Liver (tissue), 8 donors: ENCODE measurements at regions not wholly inside any gene's neighbourhood (a gene's known extent, or its start where the extent isn't known, plus 50 kb on each side); places are given as distances from the start of the nearest gene placed in this dataset.

Experiments used
- DNase-seq: peaks from one replicate; pipeline ENCODE4 v3.0.0-alpha.2; 2017; ENCODE audit warnings: low spot score
- H3K27ac ChIP-seq, 2 donors: one replicate each; pipeline ENCODE4 v1.7.0; 2013; ENCODE audit warnings: inconsistent platforms in 2 of 2, low read length in 2 of 2, control low read depth in 1 of 2, low read depth in 1 of 2, mild to moderate bottlenecking in 1 of 2
- H3K27me3 ChIP-seq, 4 donors: one replicate each; pipeline versions ENCODE4 v1.6.1 to v1.7.0; 2013; ENCODE audit warnings: low read length in 3 of 4, inconsistent platforms in 1 of 4, mild to moderate bottlenecking in 1 of 4, moderate library complexity in 1 of 4; ENCODE audit not compliant: control insufficient read depth in 4 of 4, insufficient read depth in 4 of 4
- H3K36me3 ChIP-seq, 4 donors: one replicate each; pipeline versions ENCODE4 v1.6.1 to v1.7.0; 2013; ENCODE audit warnings: low read length in 3 of 4, mild to moderate bottlenecking in 3 of 4, low read depth in 1 of 4, moderate library complexity in 1 of 4; ENCODE audit not compliant: control insufficient read depth in 4 of 4, insufficient read depth in 3 of 4
- H3K4me1 ChIP-seq, 4 donors: one replicate each; pipeline versions ENCODE4 v1.6.1 to v1.7.0; 2013; ENCODE audit warnings: low read length in 3 of 4, mild to moderate bottlenecking in 3 of 4, moderate library complexity in 1 of 4; ENCODE audit not compliant: control insufficient read depth in 4 of 4, insufficient read depth in 4 of 4
- H3K4me3 ChIP-seq, 3 donors: one replicate each; pipeline versions ENCODE4 v1.6.1 to v1.7.0; 2013; ENCODE audit warnings: low read length in 3 of 3, control low read depth in 1 of 3, low read depth in 1 of 3, mild to moderate bottlenecking in 1 of 3
- H3K9ac ChIP-seq, 2 donors: one replicate each; pipeline ENCODE4 v1.7.0; 2013; ENCODE audit warnings: low read length in 2 of 2, mild to moderate bottlenecking in 2 of 2, moderate library complexity in 2 of 2, control low read depth in 1 of 2, low read depth in 1 of 2
- H3K9me3 ChIP-seq, 4 donors: one replicate each; pipeline versions ENCODE4 v1.6.1 to v1.7.0; 2013; ENCODE audit warnings: low read length in 3 of 4; ENCODE audit not compliant: control insufficient read depth in 4 of 4
- ATF3 ChIP-seq: IDR thresholded peaks from 2 replicates; pipeline ENCODE4 v1.6.1; 2016; ENCODE audit warnings: antibody characterized with exemption
- CTCF ChIP-seq: fragments of 150-350 bp; IDR thresholded peaks from 2 replicates; pipeline ENCODE4 v1.5.1; 2017; ENCODE audit warnings: improper control_type of control experiment, low read depth, low read length; ENCODE audit not compliant: missing input control
- EGR1 ChIP-seq, 2 donors: IDR thresholded peaks; 2 replicates each; pipeline ENCODE4 v1.6.1; 2016 to 2018; ENCODE audit warnings: antibody characterized with exemption in 2 of 2, low read depth in 2 of 2
- FOXA1 ChIP-seq: IDR thresholded peaks from 2 replicates; pipeline ENCODE4 v1.6.1; 2016; ENCODE audit warnings: antibody characterized with exemption
- GABPA ChIP-seq, 2 donors: IDR thresholded peaks in 1 of 2; conservative IDR thresholded peaks in 1 of 2; 2 replicates each; pipeline ENCODE4 v1.6.1; 2016; ENCODE audit warnings: antibody characterized with exemption in 2 of 2, mild to moderate bottlenecking in 1 of 2, moderate library complexity in 1 of 2
- HNF4A ChIP-seq, 2 donors: conservative IDR thresholded peaks; 2 replicates each; pipeline ENCODE4 v1.6.1; 2016; ENCODE audit warnings: antibody characterized with exemption in 2 of 2, mild to moderate bottlenecking in 2 of 2
- HNF4G ChIP-seq: IDR thresholded peaks from 2 replicates; pipeline ENCODE4 v1.6.1; 2016; ENCODE audit warnings: antibody characterized with exemption
- JUND ChIP-seq, 2 donors: IDR thresholded peaks; 2 replicates each; pipeline ENCODE4 v1.6.1; 2016; ENCODE audit warnings: antibody characterized with exemption in 2 of 2
- MAX ChIP-seq: IDR thresholded peaks from 2 replicates; pipeline ENCODE4 v1.6.1; 2016; ENCODE audit warnings: antibody characterized with exemption
- NR2F2 ChIP-seq: IDR thresholded peaks from 2 replicates; pipeline ENCODE4 v1.6.1; 2016; ENCODE audit warnings: antibody characterized with exemption
- RAD21 ChIP-seq, 2 donors: IDR thresholded peaks; 2 replicates each; pipeline ENCODE4 v1.6.1; 2016; ENCODE audit warnings: antibody characterized with exemption in 2 of 2, mild to moderate bottlenecking in 2 of 2
- REST ChIP-seq: IDR thresholded peaks from 2 replicates; pipeline ENCODE4 v1.6.1; 2016; ENCODE audit warnings: antibody characterized with exemption, mild to moderate bottlenecking
- RXRA ChIP-seq, 2 donors: IDR thresholded peaks; 2 replicates each; pipeline ENCODE4 v1.6.1; 2017 to 2018; ENCODE audit warnings: antibody characterized with exemption in 2 of 2, mild to moderate bottlenecking in 1 of 2
- SP1 ChIP-seq: IDR thresholded peaks from 2 replicates; pipeline ENCODE4 v1.6.1; 2018; ENCODE audit warnings: antibody characterized with exemption, mild to moderate bottlenecking
- TAF1 ChIP-seq: conservative IDR thresholded peaks from 2 replicates; pipeline ENCODE4 v1.6.1; 2016; ENCODE audit warnings: antibody characterized with exemption, mild to moderate bottlenecking
- YY1 ChIP-seq: IDR thresholded peaks from 2 replicates; pipeline ENCODE4 v1.6.1; 2016; ENCODE audit warnings: antibody characterized with exemption, mild to moderate bottlenecking
- ZBTB33 ChIP-seq: IDR thresholded peaks from 2 replicates; pipeline ENCODE4 v1.6.1; 2016; ENCODE audit warnings: antibody characterized with exemption
- WGBS: extraction: QIAGEN DNeasy Blood & Tissue Kit; methylation state at CpG from one replicate; pipeline ENCODE4 v1.1.7; 2013; 5-methylcytosine and 5-hydroxymethylcytosine counted together
- donor health status: healthy.
- donor health status: healthy.
- donor health status: healthy.
- donor health status: healthy.
- donor health status: healthy.

- Histone ChIP-seq H3K27me3 (peaks cover 0 to 4% (median 0%) of the 10 kb centered on the region in 4 donors), H3K36me3 (no peaks in the 10 kb centered on the region), H3K9me3 (peaks cover 0 to 9% (median 3%) of the 10 kb centered on the region in 4 donors), H3K9ac (no peak overlapping the region), H3K4me3 (no peak overlapping the region), H3K27ac (no peak overlapping the region), H3K4me1 (no peaks in the 10 kb centered on the region)
- no peak for DNase-seq
- 44% methylated on average over 2 of the region's 2 CpGs for WGBS
- TF ChIP-seq NR2F2 = no peak
- no peak for TF ChIP-seq REST
- no peak for TF ChIP-seq ZBTB33
- no peak for TF ChIP-seq RXRA (IDR thresholded peaks at IDR 0.05)
- no peak for TF ChIP-seq CTCF
- TF ChIP-seq FOXA1 = no peak
- TF ChIP-seq GABPA (IDR thresholded peaks at IDR 0.05 in 1 of 2, conservative IDR thresholded peaks at IDR 0.05 in 1 of 2) = no peak
- TF ChIP-seq EGR1 (IDR thresholded peaks at IDR 0.05; ENCODE audit: low read depth in 2 of 2) = no peak
- TF ChIP-seq YY1 = no peak
- TF ChIP-seq JUND (IDR thresholded peaks at IDR 0.05) = no peak
- TF ChIP-seq ATF3 = no peak
- no peak for TF ChIP-seq SP1
Observed at GRCh38 chr17:45680360-45680759, 103.8 kb upstream of the CRHR1 start.

- H3K9ac ChIP-seq = no peak overlapping the region
- 64% methylated on average over 9 of the region's 9 CpGs for WGBS
- peaks cover 0 to 6% (median 3%) of the 10 kb centered on the region in 4 donors for H3K9me3 ChIP-seq
- H3K4me3 ChIP-seq = no peak overlapping the region
- TF ChIP-seq ZBTB33 (no peak), HNF4A (conservative IDR thresholded peaks at IDR 0.05) (no peak), CTCF (no peak), TAF1 (no peak), YY1 (no peak), MAX (no peak), HNF4G (no peak), RAD21 (IDR thresholded peaks at IDR 0.05) (no peak), REST (no peak)
- H3K4me1 ChIP-seq = no peaks in the 10 kb centered on the region
- no peak overlapping the region for H3K27ac ChIP-seq
- no peak for DNase-seq
- H3K27me3 ChIP-seq = peaks cover 0 to 4% (median 2%) of the 10 kb centered on the region in 4 donors
- no peaks in the 10 kb centered on the region for H3K36me3 ChIP-seq
Observed at GRCh38 chr17:45681706-45682105, 102.4 kb upstream of the CRHR1 start.
